H1 (cell line): ENCODE measurements at regions not wholly inside any gene's neighbourhood (a gene's known extent, or its start where the extent isn't known, plus 50 kb on each side); places are given as distances from the start of the nearest gene placed in this dataset.

Experiments
- CTCF ChIA-PET: fragments of 300-600 bp; sonication (Branson Sonifier 250); formaldehyde crosslinking; loops from one replicate; lab custom pipeline; 2021; ENCODE audit not compliant: partially characterized antibody; lab: Charles Lee
- POLR2A ChIA-PET: fragments of 300-600 bp; sonication (Branson Sonifier 250); formaldehyde crosslinking; loops from one replicate; lab custom pipeline; 2021; ENCODE audit warnings: inconsistent platforms; ENCODE audit not compliant: partially characterized antibody; lab: Charles Lee
- DNase-seq, 2 experiments: peaks; one replicate each; pipeline versions ENCODE4 v3.0.0 to v3.0.0-alpha.2; 2010 to 2022; ENCODE audit warnings: low spot score in 2 of 2, low read depth in 1 of 2, mixed read lengths in 1 of 2
- FAIRE-seq: peaks from 2 replicates; lab custom pipeline; 2011; peaks lifted over from hg19 to GRCh38; lab: Jason Lieb, UNC
- H2AFZ ChIP-seq: 2 replicates; pipeline ENCODE4 v1.8.1; 2012; ENCODE audit warnings: low read length, inconsistent platforms
- H2AK5ac ChIP-seq: 2 replicates; pipeline ENCODE4 v1.6.1; 2013; ENCODE audit warnings: low read depth, low read length
- H2BK120ac ChIP-seq: replicated peaks from 2 replicates; pipeline ENCODE3; 2013; ENCODE audit warnings: low read depth, low read length, inconsistent platforms
- H2BK12ac ChIP-seq: 2 replicates; pipeline ENCODE4 v1.6.1; 2013; ENCODE audit warnings: low read depth, low read length
- H2BK15ac ChIP-seq: 2 replicates; pipeline ENCODE4 v1.6.1; 2013; ENCODE audit warnings: low read length
- H2BK20ac ChIP-seq: 2 replicates; pipeline ENCODE4 v1.6.1; 2013; ENCODE audit warnings: low read length
- H2BK5ac ChIP-seq: 2 replicates; pipeline ENCODE4 v1.6.1; 2013; ENCODE audit warnings: low read depth, low read length
- H3K14ac ChIP-seq: 2 replicates; pipeline ENCODE4 v1.6.1; 2013; ENCODE audit warnings: inconsistent platforms; ENCODE audit not compliant: insufficient read length
- H3K18ac ChIP-seq: 2 replicates; pipeline ENCODE4 v1.6.1; 2013; ENCODE audit warnings: low read length; ENCODE audit errors: extremely low read depth
- H3K23ac ChIP-seq: 2 replicates; pipeline ENCODE4 v1.6.1; 2013; ENCODE audit warnings: inconsistent platforms; ENCODE audit not compliant: insufficient read length
- H3K23me2 ChIP-seq: 2 replicates; pipeline ENCODE4 v1.6.1; 2013; ENCODE audit warnings: low read depth, low read length
- H3K27ac ChIP-seq: 2 replicates; pipeline ENCODE4 v1.6.1; 2011; ENCODE audit warnings: low read depth, low read length, inconsistent platforms
- H3K27me3 ChIP-seq, 4 experiments: replicated peaks in 1 of 4; 1 replicate in 1 of 4; 2 replicates in 3 of 4; pipeline versions ENCODE4 v1.6.1 to v1.8.1; 2011 to 2013; ENCODE audit warnings: low read length in 3 of 4, mild to moderate bottlenecking in 3 of 4, inconsistent platforms in 2 of 4, mixed read lengths in 2 of 4, moderate library complexity in 1 of 4; ENCODE audit not compliant: control insufficient read depth in 3 of 4, insufficient read depth in 3 of 4; ENCODE audit errors: extremely low read depth in 1 of 4
- H3K36me3 ChIP-seq, 4 experiments: 2 replicates each; pipeline versions ENCODE4 v1.6.1 to v1.8.1; 2011 to 2013; ENCODE audit warnings: mild to moderate bottlenecking in 4 of 4, low read length in 3 of 4, moderate library complexity in 2 of 4, control low read depth in 1 of 4, inconsistent platforms in 1 of 4; ENCODE audit not compliant: insufficient read depth in 4 of 4, control insufficient read depth in 2 of 4
- H3K4ac ChIP-seq: replicated peaks from 2 replicates; pipeline ENCODE3; 2013; ENCODE audit warnings: low read length, low read depth, mixed read lengths, inconsistent platforms; ENCODE audit not compliant: insufficient read length
- H3K4me1 ChIP-seq, 4 experiments: replicated peaks in 1 of 4; 1 replicate in 1 of 4; 2 replicates in 3 of 4; pipeline versions ENCODE4 v1.6.1 to v1.8.1; 2011 to 2013; ENCODE audit warnings: low read length in 3 of 4, inconsistent platforms in 2 of 4, mixed read lengths in 1 of 4; ENCODE audit not compliant: insufficient read depth in 4 of 4, control insufficient read depth in 3 of 4
- H3K4me2 ChIP-seq, 2 experiments: 2 replicates each; pipeline versions ENCODE4 v1.6.1 to v1.8.1; 2011 to 2013; ENCODE audit warnings: low read depth in 2 of 2, low read length in 2 of 2, control low read depth in 1 of 2, inconsistent platforms in 1 of 2, mild to moderate bottlenecking in 1 of 2; ENCODE audit not compliant: insufficient read depth in 1 of 2
- H3K4me3 ChIP-seq, 4 experiments: fragments of 200-600, 300-600 bp in 1 of 4; sonication (generic), shearing (Covaris generic), sonication (Bioruptor Twin) in 1 of 4; 2 replicates each; pipeline versions ENCODE4 v1.5.1 to v1.8.1; 2011 to 2016; ENCODE audit warnings: low read length in 4 of 4, low read depth in 3 of 4, control low read depth in 2 of 4, inconsistent platforms in 2 of 4, mild to moderate bottlenecking in 2 of 4, mixed read lengths in 1 of 4, moderate library complexity in 1 of 4; ENCODE audit not compliant: insufficient read depth in 2 of 4; ENCODE audit errors: extremely low read depth in 1 of 4
- H3K56ac ChIP-seq: replicated peaks from 2 replicates; pipeline ENCODE3; 2013; ENCODE audit warnings: low read depth, mild to moderate bottlenecking, mixed read lengths, low read length, inconsistent platforms; ENCODE audit not compliant: insufficient read length
- H3K79me1 ChIP-seq: 2 replicates; pipeline ENCODE4 v1.6.1; 2013; ENCODE audit warnings: low read depth, low read length, control low read depth
- H3K79me2 ChIP-seq, 2 experiments: 2 replicates each; pipeline versions ENCODE4 v1.6.1 to v1.8.1; 2012 to 2013; ENCODE audit warnings: low read length in 2 of 2, mild to moderate bottlenecking in 2 of 2, inconsistent platforms in 1 of 2; ENCODE audit not compliant: insufficient read depth in 2 of 2, control insufficient read depth in 1 of 2
- H3K9ac ChIP-seq, 4 experiments: replicated peaks in 1 of 4; 1 replicate in 1 of 4; 2 replicates in 3 of 4; pipeline versions ENCODE4 v1.6.1 to v1.8.1; 2011 to 2013; ENCODE audit warnings: low read depth in 3 of 4, low read length in 3 of 4, control low read depth in 2 of 4, mild to moderate bottlenecking in 2 of 4, moderate library complexity in 2 of 4, inconsistent platforms in 1 of 4; ENCODE audit errors: extremely low read depth in 1 of 4
- H3K9me3 ChIP-seq, 2 experiments: 2 replicates each; pipeline versions ENCODE4 v1.6.1 to v1.8.1; 2012 to 2013; ENCODE audit warnings: mild to moderate bottlenecking in 2 of 2, moderate library complexity in 2 of 2, control low read depth in 1 of 2, inconsistent platforms in 1 of 2, low read depth in 1 of 2, low read length in 1 of 2, mixed read lengths in 1 of 2; ENCODE audit not compliant: insufficient read depth in 2 of 2
- H4K20me1 ChIP-seq, 2 experiments: replicated peaks in 1 of 2; 2 replicates each; pipeline versions ENCODE3 to v1.8.1; 2011 to 2013; ENCODE audit warnings: inconsistent platforms in 2 of 2, low read length in 2 of 2, mild to moderate bottlenecking in 1 of 2; ENCODE audit not compliant: insufficient read depth in 2 of 2, control insufficient read depth in 1 of 2
- H4K5ac ChIP-seq: 2 replicates; pipeline ENCODE4 v1.6.1; 2013; ENCODE audit warnings: low read length, low read depth, mixed read lengths, inconsistent platforms; ENCODE audit not compliant: insufficient read length
- H4K8ac ChIP-seq: 2 replicates; pipeline ENCODE4 v1.8.0; 2013; ENCODE audit warnings: mild to moderate bottlenecking, moderate library complexity, low read length, inconsistent platforms; ENCODE audit not compliant: insufficient read depth; ENCODE audit errors: extremely low read depth
- H4K91ac ChIP-seq: replicated peaks from 2 replicates; pipeline ENCODE3; 2013; ENCODE audit warnings: low read length, mixed read lengths, inconsistent platforms; ENCODE audit not compliant: insufficient read length
- BRCA1 ChIP-seq: IDR thresholded peaks from 2 replicates; pipeline ENCODE4 v1.6.1; 2012; ENCODE audit warnings: low read depth, low read length, improper control_type of control experiment
- CBX5 ChIP-seq: fragments of 300-800, 300-1000 bp; sonication (generic); IDR thresholded peaks from 2 replicates; pipeline ENCODE4 v1.7.1; 2016; ENCODE audit warnings: antibody characterized with exemption, low read length, low read depth
- CEBPB ChIP-seq: IDR thresholded peaks from 2 replicates; pipeline ENCODE4 v1.6.1; 2012; ENCODE audit warnings: low read depth, low read length
- CHD2 ChIP-seq: IDR thresholded peaks from 2 replicates; pipeline ENCODE4 v1.6.1; 2012; ENCODE audit warnings: low read length, improper control_type of control experiment
- CREB1 ChIP-seq: IDR thresholded peaks from 2 replicates; pipeline ENCODE4 v1.6.1; 2012; ENCODE audit warnings: inconsistent platforms
- GABPA ChIP-seq: IDR thresholded peaks from 2 replicates; pipeline ENCODE4 v1.6.1; 2011; ENCODE audit warnings: mild to moderate bottlenecking, low read length, moderate library complexity, borderline replicate concordance; ENCODE audit not compliant: insufficient read depth
- HDAC2 ChIP-seq, 2 experiments: fragments of 300-600 bp in 1 of 2; sonication (generic) in 1 of 2; IDR thresholded peaks; 2 replicates each; pipeline ENCODE4 v1.6.1; 2011 to 2012; ENCODE audit warnings: low read depth in 2 of 2, low read length in 2 of 2, mild to moderate bottlenecking in 2 of 2, moderate library complexity in 2 of 2, borderline replicate concordance in 1 of 2, inconsistent platforms in 1 of 2
- HDAC6 ChIP-seq: IDR thresholded peaks from one replicate; pipeline ENCODE4 v1.7.1; 2012; ENCODE audit warnings: low read depth, mild to moderate bottlenecking, inconsistent platforms, low read length, moderate library complexity
- KDM1A ChIP-seq: fragments of 200-600, 300-600 bp; sonication (generic); IDR thresholded peaks from 2 replicates; pipeline ENCODE4 v1.7.1; 2016; ENCODE audit warnings: mild to moderate bottlenecking, low read length, borderline replicate concordance
- KDM5A ChIP-seq: fragments of 200-600 bp; IDR thresholded peaks from 2 replicates; pipeline ENCODE4 v1.7.1; 2012; ENCODE audit warnings: mild to moderate bottlenecking, low read length, inconsistent platforms, mixed read lengths
- POLR2A ChIP-seq, 2 experiments: IDR thresholded peaks; 1 replicate in 1 of 2; 2 replicates in 1 of 2; pipeline ENCODE4 v1.6.1; 2011; ENCODE audit warnings: low read depth in 2 of 2, low read length in 2 of 2, mild to moderate bottlenecking in 2 of 2; ENCODE audit errors: control extremely low read depth in 1 of 2
- POU5F1 ChIP-seq: IDR thresholded peaks from 2 replicates; pipeline ENCODE4 v1.6.1; 2011; ENCODE audit warnings: low read depth, mild to moderate bottlenecking, low read length, moderate library complexity
- RFX5 ChIP-seq: IDR thresholded peaks from 2 replicates; pipeline ENCODE4 v1.6.1; 2011; ENCODE audit warnings: low read depth, low read length, improper control_type of control experiment, borderline replicate concordance
- SP4 ChIP-seq: IDR thresholded peaks from 2 replicates; pipeline ENCODE4 v1.6.1; 2012; ENCODE audit warnings: low read length, inconsistent platforms
- SRF ChIP-seq: IDR thresholded peaks from 2 replicates; pipeline ENCODE4 v1.6.1; 2011; ENCODE audit warnings: mild to moderate bottlenecking, low read depth, low read length, moderate library complexity
- SUZ12 ChIP-seq: fragments of 200-600 bp; sonication (generic); IDR thresholded peaks from 2 replicates; pipeline ENCODE4 v1.6.1; 2012; ENCODE audit warnings: mild to moderate bottlenecking, inconsistent platforms, low read length, moderate library complexity, mixed read lengths
- TEAD4 ChIP-seq: IDR thresholded peaks from 2 replicates; pipeline ENCODE4 v1.6.1; 2012; ENCODE audit warnings: low read depth, low read length, inconsistent platforms, mixed read lengths
- WGBS, 2 experiments: shearing (Covaris generic) in 1 of 2; methylation state at CpG; one replicate each; pipeline versions ENCODE4 v1.1.6 to v1.1.7; 2013 to 2015; ENCODE audit warnings: low lambda C conversion rate in 2 of 2, mixed read lengths in 2 of 2, inconsistent platforms in 1 of 2, low coverage in 1 of 2, missing lambda C conversion rate in 1 of 2; ENCODE audit not compliant: insufficient replicate concordance in 2 of 2, insufficient coverage in 1 of 2, insufficient read length in 1 of 2; ENCODE audit errors: extremely low coverage in 1 of 2, missing lambda C conversion rate in 1 of 2; 5-methylcytosine and 5-hydroxymethylcytosine counted together

DNA sequence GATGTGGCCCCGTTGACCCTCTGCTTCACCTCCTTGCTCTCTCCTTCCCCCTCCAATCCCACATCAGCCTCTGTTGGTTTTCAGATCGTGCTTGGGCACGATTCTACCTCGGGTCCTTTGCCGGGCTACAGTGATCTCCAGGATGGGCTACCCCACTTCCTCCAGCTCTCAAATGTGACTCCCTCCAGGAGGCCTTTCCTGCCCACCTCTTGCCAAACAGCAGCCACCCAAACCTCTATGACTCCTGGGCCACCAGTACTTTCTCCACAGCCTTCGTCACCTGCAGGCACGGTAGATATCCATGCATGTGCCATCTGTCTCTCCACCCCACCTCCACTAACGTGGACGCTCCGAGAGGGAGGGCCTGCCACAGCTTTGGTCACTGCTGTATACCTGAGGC, 55.9 kb upstream of the NXT1 start:
- 91% methylated on average over 10 of the region's 10 CpGs; no CpG with 5 or more reads in 1 of the 2 experiments for WGBS, 2 experiments
- Histone ChIP-seq H3K4me1 (peaks cover 0 to 5% (median 1%) of the 10 kb centered on the region in 4 experiments; a peak in 2 of 7 replicates), H2AK5ac (no peak overlapping the region; the same call in 1 of the 2 replicates), H4K91ac (no peak overlapping the region), H3K79me2 (no peaks in the 10 kb centered on the region), H4K5ac (no peak overlapping the region), H3K27me3 (no peaks in the 10 kb centered on the region), H3K9me3 (no peaks in the 10 kb centered on the region), H2BK20ac (no peak overlapping the region), H3K56ac (no peak overlapping the region), H2AFZ (no peak overlapping the region), H3K18ac (no peak overlapping the region), H3K4me2 (no peak overlapping the region), H2BK12ac (no peak overlapping the region), H2BK120ac (no peak overlapping the region), H4K8ac (no peak overlapping the region), H2BK5ac (no peak overlapping the region), H3K36me3 (no peaks in the 10 kb centered on the region), H3K4me3 (no peak overlapping the region), H2BK15ac (no peak overlapping the region), H3K79me1 (peaks cover 2% of the 10 kb centered on the region; the same call in 1 of the 2 replicates), H3K27ac (no peak overlapping the region), H4K20me1 (no peaks in the 10 kb centered on the region), H3K4ac (no peak overlapping the region), H3K23me2 (no peaks in the 10 kb centered on the region; the same call in 1 of the 2 replicates), H3K14ac (no peak overlapping the region), H3K9ac (no peak overlapping the region), H3K23ac (no peak overlapping the region)
- DNase-seq (no peak), FAIRE-seq (no peak)
- ChIA-PET CTCF (no interaction called here), POLR2A (no interaction called here)
- TF ChIP-seq CEBPB (no peak), CBX5 (no peak), KDM1A (no peak), GABPA (no peak), POU5F1 (no peak), SP4 (no peak), SRF (no peak), POLR2A (IDR thresholded peaks at IDR 0.05; ENCODE audit: control extremely low read depth in 1 of 2, low read depth in 2 of 2, low read length in 2 of 2) (no peak), RFX5 (no peak), KDM5A (no peak), HDAC2 (IDR thresholded peaks at IDR 0.05; ENCODE audit: borderline replicate concordance in 1 of 2, low read depth in 2 of 2, low read length in 2 of 2) (no peak), HDAC6 (no peak), SUZ12 (no peak), CHD2 (no peak), BRCA1 (no peak), CREB1 (no peak), TEAD4 (no peak)
